GM18870 (cell line): ENCODE measurements at regions not wholly inside any gene's neighbourhood (a gene's known extent, or its start where the extent isn't known, plus 50 kb on each side); places are given as distances from the start of the nearest gene placed in this dataset.

Experiments used
- ATAC-seq: cut with Tn5 transposase; IDR thresholded peaks from one replicate; pipeline ENCODE4 v1.9.1; 2021; ENCODE audit warnings: moderate library complexity; ENCODE audit not compliant: unreplicated experiment

- no peak for ATAC-seq
These were observed 824.6 kb downstream of the TUSC7 start for GRCh38 chr3:117534138-117534537.

DNA sequence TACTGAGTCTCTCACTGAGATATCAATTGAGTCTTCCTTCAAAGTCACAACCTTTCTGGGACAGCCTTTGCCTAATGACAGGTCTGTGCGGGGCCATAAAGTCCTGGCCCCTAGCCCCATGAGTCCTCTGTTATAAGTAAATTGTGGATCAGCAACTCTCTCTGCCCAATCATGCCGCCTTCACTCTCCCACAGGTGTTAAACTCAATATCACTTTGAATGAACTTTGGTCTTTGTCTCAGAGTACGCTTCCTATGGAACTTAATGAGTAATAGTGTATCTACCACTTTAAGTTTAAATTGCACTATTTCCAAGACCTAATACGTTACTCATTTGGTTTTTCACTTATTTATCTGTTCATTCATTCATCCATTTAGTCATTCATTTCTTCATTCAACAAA, 826.4 kb downstream of the TUSC7 start:
- ATAC-seq = no peak

DNA sequence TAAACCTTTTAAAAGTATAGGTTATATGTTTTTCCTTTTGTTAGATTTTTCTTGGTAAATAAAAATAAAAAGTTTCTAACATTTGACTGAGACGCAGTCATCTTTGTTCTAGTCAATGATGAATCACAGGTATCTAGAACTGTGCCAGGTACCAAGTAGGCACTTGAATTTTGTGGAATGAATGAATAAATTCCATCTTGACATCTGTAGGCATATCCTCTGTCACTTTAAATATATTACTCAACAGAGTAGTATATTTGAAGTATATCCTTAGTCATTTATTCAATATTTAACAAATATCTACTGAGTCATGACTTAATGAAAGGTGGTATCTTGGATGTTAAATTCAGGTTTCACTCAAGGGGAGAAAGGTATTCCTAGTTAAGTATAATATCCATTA, 828.4 kb downstream of the TUSC7 start:
- no peak for ATAC-seq

DNA sequence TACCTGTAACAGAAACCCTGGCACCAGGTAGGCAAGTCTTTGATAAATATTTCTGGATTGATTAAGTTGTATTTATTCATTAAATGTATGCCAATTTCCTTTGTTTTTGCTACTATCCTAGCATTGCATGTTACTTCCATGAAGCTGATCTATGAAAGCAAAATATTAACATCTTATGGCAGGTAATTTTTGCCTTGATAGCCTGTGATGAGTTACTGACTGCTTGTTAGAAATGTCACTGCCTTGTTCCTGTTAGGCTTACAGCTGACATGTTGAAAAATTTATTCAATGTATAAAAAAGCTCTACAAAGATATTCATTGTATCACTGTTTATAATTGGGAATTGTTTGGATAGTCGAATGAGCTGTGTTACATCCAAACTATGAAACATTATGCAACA, 830.1 kb downstream of the TUSC7 start:
- no peak for ATAC-seq

DNA sequence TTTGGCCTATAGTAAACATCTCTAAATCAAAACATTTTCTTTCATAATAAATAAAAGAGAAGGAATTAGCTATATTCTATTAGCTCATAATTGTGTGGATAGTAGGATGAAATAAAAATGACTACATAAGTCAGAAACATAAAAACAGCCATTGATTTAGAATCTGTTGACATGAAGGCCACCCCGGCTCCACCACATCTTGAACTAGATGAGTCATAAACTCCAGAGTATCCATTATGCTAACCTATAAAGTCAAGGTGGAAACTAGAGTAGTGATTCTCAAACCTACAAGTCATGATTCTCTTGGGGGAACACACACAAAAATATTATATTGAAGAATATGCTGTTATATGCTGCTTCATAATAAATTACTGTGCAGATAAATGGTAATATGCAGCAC, 831.0 kb downstream of the TUSC7 start:
- ATAC-seq = no peak

GRCh38 chr3:117541721-117542120, 832.1 kb downstream of the TUSC7 start:
- no peak for ATAC-seq

DNA sequence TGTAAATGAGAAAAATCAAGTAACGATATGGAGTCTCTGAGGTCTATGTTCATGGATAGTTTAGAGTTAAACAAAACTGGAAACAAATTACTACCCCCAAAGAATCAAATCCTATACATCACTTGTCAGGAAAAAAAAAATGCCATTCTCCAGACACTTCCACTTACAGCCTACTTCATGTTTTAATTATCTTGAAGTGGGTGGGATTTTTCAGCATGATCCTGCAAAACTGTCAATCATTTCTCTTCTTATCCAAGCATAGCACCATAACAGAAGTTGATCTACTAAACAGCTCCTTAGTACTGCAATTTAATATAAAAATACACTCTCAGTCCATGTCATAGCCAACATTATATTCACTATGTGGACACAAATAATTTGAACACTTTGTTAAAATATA, 833.9 kb downstream of the TUSC7 start:
- no peak for ATAC-seq

DNA sequence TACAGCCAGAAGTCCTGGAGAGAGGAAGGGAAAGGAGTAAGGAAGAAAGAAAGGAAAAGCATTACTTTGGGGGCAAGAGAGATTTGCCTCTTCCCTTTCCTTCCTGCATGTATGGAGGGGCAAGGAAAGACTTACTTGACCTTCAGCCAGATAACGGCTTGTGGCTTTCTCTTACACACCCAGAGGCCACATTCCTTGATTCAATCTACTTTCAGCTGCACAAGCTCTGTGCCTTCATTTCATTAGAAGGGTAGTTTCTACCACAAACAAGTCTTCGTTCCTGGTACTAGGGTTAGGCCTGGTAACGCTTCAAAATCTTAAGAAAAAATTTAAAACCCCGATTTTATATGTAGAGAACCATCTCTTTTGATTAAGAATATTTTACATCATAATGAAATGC, 835.9 kb downstream of the TUSC7 start:
- ATAC-seq = no peak

GRCh38 chr3:117547956-117548550, 838.5 kb downstream of the TUSC7 start:
- no peak for ATAC-seq

- no peak for ATAC-seq
These were observed 839.0 kb downstream of the TUSC7 start for GRCh38 chr3:117548600-117548999.

- no peak for ATAC-seq
These were observed 840.1 kb downstream of the TUSC7 start for GRCh38 chr3:117549716-117550115.

- ATAC-seq = no peak
These were observed 841.2 kb downstream of the TUSC7 start for GRCh38 chr3:117550766-117551165.

GRCh38 chr3:117553461-117553860, 843.9 kb downstream of the TUSC7 start:
- ATAC-seq = peak; percentile 100

GRCh38 chr3:117556646-117557407, 847.2 kb downstream of the TUSC7 start:
- ATAC-seq = no peak

DNA sequence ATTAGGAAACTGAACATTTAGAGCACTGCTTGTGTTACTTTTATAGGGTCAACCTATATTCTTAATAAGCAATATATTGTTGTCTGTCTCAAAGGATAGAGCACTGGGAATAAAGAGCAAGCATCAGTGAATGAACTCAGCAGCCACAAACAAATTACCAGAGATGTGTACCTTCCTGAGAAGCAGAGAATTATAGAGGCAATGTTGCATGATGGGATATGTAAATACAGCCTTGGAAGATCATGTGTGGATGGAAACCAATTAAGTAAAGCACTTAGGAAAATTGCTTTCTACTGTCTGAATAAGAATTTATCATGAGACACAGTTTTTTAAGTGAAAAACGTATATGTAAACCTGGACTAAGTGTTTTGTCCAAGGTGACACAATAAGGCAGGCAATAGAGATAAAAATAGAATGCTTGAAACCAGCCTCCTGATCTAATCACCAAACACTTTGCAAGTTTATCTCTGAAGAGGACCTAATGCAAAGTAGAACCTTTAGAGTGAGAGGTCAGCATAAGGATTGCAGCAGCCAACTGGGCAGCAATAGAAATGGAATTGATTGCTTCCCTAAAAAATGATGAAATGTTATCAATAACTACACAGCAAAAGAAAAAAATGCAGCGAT, 848.0 kb downstream of the TUSC7 start:
- ATAC-seq = no peak

DNA sequence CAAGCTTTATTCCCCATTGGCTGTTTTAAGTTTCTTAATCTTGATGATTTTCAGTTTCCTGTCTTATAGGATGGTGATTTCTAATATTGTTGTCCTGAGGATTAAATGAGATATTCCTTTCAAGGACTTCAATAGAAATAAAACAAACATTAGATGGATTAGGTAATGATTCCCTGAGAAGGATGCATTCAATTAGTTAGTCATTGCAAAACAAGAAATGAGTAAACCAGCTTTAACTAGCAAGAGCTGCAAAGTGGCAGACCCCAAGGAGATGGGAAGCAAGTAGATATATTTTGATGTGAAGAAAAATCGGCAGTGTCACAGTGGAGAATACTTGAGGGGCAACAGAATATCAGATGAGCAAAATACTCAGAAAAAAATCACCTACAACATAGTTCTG, 849.1 kb downstream of the TUSC7 start:
- no peak for ATAC-seq

GRCh38 chr3:117562000-117562399, 852.4 kb downstream of the TUSC7 start:
- ATAC-seq = no peak

- ATAC-seq = no peak
These were observed 853.5 kb downstream of the TUSC7 start for GRCh38 chr3:117563063-117563462.

- no peak for ATAC-seq
These were observed 856.2 kb downstream of the TUSC7 start for GRCh38 chr3:117565777-117566176.

DNA sequence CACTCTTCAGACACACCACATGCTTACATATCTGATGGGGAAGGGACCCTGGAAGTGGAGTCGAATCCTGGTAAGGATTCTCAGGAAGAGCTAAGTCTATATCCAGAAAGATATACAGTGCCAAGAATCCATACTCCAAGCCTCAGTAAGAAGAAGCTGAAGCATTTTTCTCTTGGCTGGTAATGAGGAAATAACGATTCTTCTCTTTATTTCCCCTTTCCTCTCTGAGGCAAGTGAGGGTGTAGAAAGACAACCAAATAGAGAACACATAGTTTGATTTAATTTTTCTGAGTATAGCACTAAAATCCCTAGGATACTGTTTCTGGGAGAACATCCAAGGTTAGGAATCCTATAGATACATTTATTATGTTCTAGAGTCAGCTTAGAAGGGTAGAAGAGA, 857.3 kb downstream of the TUSC7 start:
- ATAC-seq = no peak

DNA sequence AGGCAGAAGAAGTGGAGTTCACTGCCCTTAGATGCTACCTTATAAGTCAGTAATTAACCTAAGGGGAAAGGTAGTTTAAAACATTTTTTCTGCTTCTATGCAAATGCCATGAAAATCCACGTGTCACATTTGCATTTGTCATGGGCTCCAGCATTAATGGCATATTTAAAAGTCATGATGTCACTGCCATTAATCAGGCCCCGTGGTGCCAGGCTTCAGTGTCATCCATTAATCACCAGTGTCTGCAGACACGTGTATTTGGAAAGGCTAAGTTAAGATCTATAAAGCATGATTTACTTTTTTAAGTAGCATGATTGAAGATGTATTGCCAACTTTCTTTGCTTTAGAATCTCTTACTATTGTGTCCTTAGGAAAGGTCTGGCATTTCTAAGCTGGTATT, 857.8 kb downstream of the TUSC7 start:
- no peak for ATAC-seq

GRCh38 chr3:117567906-117568305, 858.3 kb downstream of the TUSC7 start:
- no peak for ATAC-seq
